H1 (cell line): ENCODE measurements at regions not wholly inside any gene's neighbourhood (a gene's known extent, or its start where the extent isn't known, plus 50 kb on each side); places are given as distances from the start of the nearest gene placed in this dataset.

Experiments
- CTCF ChIA-PET: fragments of 300-600 bp; sonication (Branson Sonifier 250); formaldehyde crosslinking; loops from one replicate; lab custom pipeline; 2021; ENCODE audit not compliant: partially characterized antibody; lab: Charles Lee
- POLR2A ChIA-PET: fragments of 300-600 bp; sonication (Branson Sonifier 250); formaldehyde crosslinking; loops from one replicate; lab custom pipeline; 2021; ENCODE audit warnings: inconsistent platforms; ENCODE audit not compliant: partially characterized antibody; lab: Charles Lee
- DNase-seq, 2 experiments: peaks; one replicate each; pipeline versions ENCODE4 v3.0.0 to v3.0.0-alpha.2; 2010 to 2022; ENCODE audit warnings: low spot score in 2 of 2, low read depth in 1 of 2, mixed read lengths in 1 of 2
- FAIRE-seq: peaks from 2 replicates; lab custom pipeline; 2011; peaks lifted over from hg19 to GRCh38; lab: Jason Lieb, UNC
- H2AFZ ChIP-seq: 2 replicates; pipeline ENCODE4 v1.8.1; 2012; ENCODE audit warnings: low read length, inconsistent platforms
- H2AK5ac ChIP-seq: 2 replicates; pipeline ENCODE4 v1.6.1; 2013; ENCODE audit warnings: low read depth, low read length
- H2BK120ac ChIP-seq: replicated peaks from 2 replicates; pipeline ENCODE3; 2013; ENCODE audit warnings: low read depth, low read length, inconsistent platforms
- H2BK12ac ChIP-seq: 2 replicates; pipeline ENCODE4 v1.6.1; 2013; ENCODE audit warnings: low read depth, low read length
- H2BK15ac ChIP-seq: 2 replicates; pipeline ENCODE4 v1.6.1; 2013; ENCODE audit warnings: low read length
- H2BK20ac ChIP-seq: 2 replicates; pipeline ENCODE4 v1.6.1; 2013; ENCODE audit warnings: low read length
- H2BK5ac ChIP-seq: 2 replicates; pipeline ENCODE4 v1.6.1; 2013; ENCODE audit warnings: low read depth, low read length
- H3K14ac ChIP-seq: 2 replicates; pipeline ENCODE4 v1.6.1; 2013; ENCODE audit warnings: inconsistent platforms; ENCODE audit not compliant: insufficient read length
- H3K18ac ChIP-seq: 2 replicates; pipeline ENCODE4 v1.6.1; 2013; ENCODE audit warnings: low read length; ENCODE audit errors: extremely low read depth
- H3K23ac ChIP-seq: 2 replicates; pipeline ENCODE4 v1.6.1; 2013; ENCODE audit warnings: inconsistent platforms; ENCODE audit not compliant: insufficient read length
- H3K23me2 ChIP-seq: 2 replicates; pipeline ENCODE4 v1.6.1; 2013; ENCODE audit warnings: low read depth, low read length
- H3K27ac ChIP-seq: 2 replicates; pipeline ENCODE4 v1.6.1; 2011; ENCODE audit warnings: low read depth, low read length, inconsistent platforms
- H3K27me3 ChIP-seq, 4 experiments: replicated peaks in 1 of 4; 1 replicate in 1 of 4; 2 replicates in 3 of 4; pipeline versions ENCODE4 v1.6.1 to v1.8.1; 2011 to 2013; ENCODE audit warnings: low read length in 3 of 4, mild to moderate bottlenecking in 3 of 4, inconsistent platforms in 2 of 4, mixed read lengths in 2 of 4, moderate library complexity in 1 of 4; ENCODE audit not compliant: control insufficient read depth in 3 of 4, insufficient read depth in 3 of 4; ENCODE audit errors: extremely low read depth in 1 of 4
- H3K36me3 ChIP-seq, 4 experiments: 2 replicates each; pipeline versions ENCODE4 v1.6.1 to v1.8.1; 2011 to 2013; ENCODE audit warnings: mild to moderate bottlenecking in 4 of 4, low read length in 3 of 4, moderate library complexity in 2 of 4, control low read depth in 1 of 4, inconsistent platforms in 1 of 4; ENCODE audit not compliant: insufficient read depth in 4 of 4, control insufficient read depth in 2 of 4
- H3K4ac ChIP-seq: replicated peaks from 2 replicates; pipeline ENCODE3; 2013; ENCODE audit warnings: low read length, low read depth, mixed read lengths, inconsistent platforms; ENCODE audit not compliant: insufficient read length
- H3K4me1 ChIP-seq, 4 experiments: replicated peaks in 1 of 4; 1 replicate in 1 of 4; 2 replicates in 3 of 4; pipeline versions ENCODE4 v1.6.1 to v1.8.1; 2011 to 2013; ENCODE audit warnings: low read length in 3 of 4, inconsistent platforms in 2 of 4, mixed read lengths in 1 of 4; ENCODE audit not compliant: insufficient read depth in 4 of 4, control insufficient read depth in 3 of 4
- H3K4me2 ChIP-seq, 2 experiments: 2 replicates each; pipeline versions ENCODE4 v1.6.1 to v1.8.1; 2011 to 2013; ENCODE audit warnings: low read depth in 2 of 2, low read length in 2 of 2, control low read depth in 1 of 2, inconsistent platforms in 1 of 2, mild to moderate bottlenecking in 1 of 2; ENCODE audit not compliant: insufficient read depth in 1 of 2
- H3K4me3 ChIP-seq, 4 experiments: fragments of 200-600, 300-600 bp in 1 of 4; sonication (generic), shearing (Covaris generic), sonication (Bioruptor Twin) in 1 of 4; 2 replicates each; pipeline versions ENCODE4 v1.5.1 to v1.8.1; 2011 to 2016; ENCODE audit warnings: low read length in 4 of 4, low read depth in 3 of 4, control low read depth in 2 of 4, inconsistent platforms in 2 of 4, mild to moderate bottlenecking in 2 of 4, mixed read lengths in 1 of 4, moderate library complexity in 1 of 4; ENCODE audit not compliant: insufficient read depth in 2 of 4; ENCODE audit errors: extremely low read depth in 1 of 4
- H3K56ac ChIP-seq: replicated peaks from 2 replicates; pipeline ENCODE3; 2013; ENCODE audit warnings: low read depth, mild to moderate bottlenecking, mixed read lengths, low read length, inconsistent platforms; ENCODE audit not compliant: insufficient read length
- H3K79me1 ChIP-seq: 2 replicates; pipeline ENCODE4 v1.6.1; 2013; ENCODE audit warnings: low read depth, low read length, control low read depth
- H3K79me2 ChIP-seq, 2 experiments: 2 replicates each; pipeline versions ENCODE4 v1.6.1 to v1.8.1; 2012 to 2013; ENCODE audit warnings: low read length in 2 of 2, mild to moderate bottlenecking in 2 of 2, inconsistent platforms in 1 of 2; ENCODE audit not compliant: insufficient read depth in 2 of 2, control insufficient read depth in 1 of 2
- H3K9ac ChIP-seq, 4 experiments: replicated peaks in 1 of 4; 1 replicate in 1 of 4; 2 replicates in 3 of 4; pipeline versions ENCODE4 v1.6.1 to v1.8.1; 2011 to 2013; ENCODE audit warnings: low read depth in 3 of 4, low read length in 3 of 4, control low read depth in 2 of 4, mild to moderate bottlenecking in 2 of 4, moderate library complexity in 2 of 4, inconsistent platforms in 1 of 4; ENCODE audit errors: extremely low read depth in 1 of 4
- H3K9me3 ChIP-seq, 2 experiments: 2 replicates each; pipeline versions ENCODE4 v1.6.1 to v1.8.1; 2012 to 2013; ENCODE audit warnings: mild to moderate bottlenecking in 2 of 2, moderate library complexity in 2 of 2, control low read depth in 1 of 2, inconsistent platforms in 1 of 2, low read depth in 1 of 2, low read length in 1 of 2, mixed read lengths in 1 of 2; ENCODE audit not compliant: insufficient read depth in 2 of 2
- H4K20me1 ChIP-seq, 2 experiments: replicated peaks in 1 of 2; 2 replicates each; pipeline versions ENCODE3 to v1.8.1; 2011 to 2013; ENCODE audit warnings: inconsistent platforms in 2 of 2, low read length in 2 of 2, mild to moderate bottlenecking in 1 of 2; ENCODE audit not compliant: insufficient read depth in 2 of 2, control insufficient read depth in 1 of 2
- H4K5ac ChIP-seq: 2 replicates; pipeline ENCODE4 v1.6.1; 2013; ENCODE audit warnings: low read length, low read depth, mixed read lengths, inconsistent platforms; ENCODE audit not compliant: insufficient read length
- H4K8ac ChIP-seq: 2 replicates; pipeline ENCODE4 v1.8.0; 2013; ENCODE audit warnings: mild to moderate bottlenecking, moderate library complexity, low read length, inconsistent platforms; ENCODE audit not compliant: insufficient read depth; ENCODE audit errors: extremely low read depth
- H4K91ac ChIP-seq: replicated peaks from 2 replicates; pipeline ENCODE3; 2013; ENCODE audit warnings: low read length, mixed read lengths, inconsistent platforms; ENCODE audit not compliant: insufficient read length
- CBX8 ChIP-seq: fragments of 300-800, 300-1000 bp; sonication (generic); IDR thresholded peaks from 2 replicates; pipeline ENCODE4 v1.7.1; 2016; ENCODE audit warnings: low read depth, low read length, borderline replicate concordance
- CEBPB ChIP-seq: IDR thresholded peaks from 2 replicates; pipeline ENCODE4 v1.6.1; 2012; ENCODE audit warnings: low read depth, low read length
- NRF1 ChIP-seq: IDR thresholded peaks from 2 replicates; pipeline ENCODE4 v1.6.1; 2011; ENCODE audit warnings: mild to moderate bottlenecking, low read depth, low read length, improper control_type of control experiment
- TAF7 ChIP-seq: optimal IDR thresholded peaks from 2 replicates; pipeline ENCODE3; 2011; ENCODE audit warnings: low read depth, mild to moderate bottlenecking, inconsistent platforms, low read length, moderate library complexity, borderline replicate concordance
- WGBS, 2 experiments: shearing (Covaris generic) in 1 of 2; methylation state at CpG; one replicate each; pipeline versions ENCODE4 v1.1.6 to v1.1.7; 2013 to 2015; ENCODE audit warnings: low lambda C conversion rate in 2 of 2, mixed read lengths in 2 of 2, inconsistent platforms in 1 of 2, low coverage in 1 of 2, missing lambda C conversion rate in 1 of 2; ENCODE audit not compliant: insufficient replicate concordance in 2 of 2, insufficient coverage in 1 of 2, insufficient read length in 1 of 2; ENCODE audit errors: extremely low coverage in 1 of 2, missing lambda C conversion rate in 1 of 2; 5-methylcytosine and 5-hydroxymethylcytosine counted together

DNA sequence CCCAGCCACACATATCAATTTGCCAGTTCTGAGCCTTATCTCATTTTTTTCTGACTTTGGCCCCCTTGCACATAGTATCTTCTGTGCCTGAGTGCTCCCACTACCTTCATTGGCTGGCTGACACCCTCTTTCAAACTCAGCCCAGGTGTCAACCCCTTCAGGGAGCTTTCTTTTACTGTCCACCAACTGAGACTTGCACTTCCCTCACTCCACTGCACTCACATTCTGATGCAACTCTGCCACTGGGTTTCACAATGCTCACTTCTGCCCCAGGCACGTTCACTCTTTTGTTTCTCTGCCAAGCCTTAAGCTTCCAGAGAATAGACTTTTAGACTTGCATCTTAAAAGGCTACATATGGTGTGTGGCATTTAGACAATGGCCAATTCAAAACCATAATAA is 101.5 kb upstream of the CBLB start:
- Histone ChIP-seq H2BK20ac (no peak overlapping the region), H3K4me1 (no peaks in the 10 kb centered on the region), H4K91ac (no peak overlapping the region), H2AK5ac (no peak overlapping the region), H3K27me3 (no peaks in the 10 kb centered on the region), H2BK12ac (no peak overlapping the region), H3K23me2 (no peaks in the 10 kb centered on the region), H3K79me2 (no peaks in the 10 kb centered on the region), H3K27ac (no peak overlapping the region), H2BK5ac (no peak overlapping the region), H3K4ac (no peak overlapping the region), H3K56ac (no peak overlapping the region), H3K9me3 (peaks cover 7 to 17% of the 10 kb centered on the region in 2 experiments; a peak in 2 of 4 replicates), H3K23ac (no peak overlapping the region), H3K79me1 (no peaks in the 10 kb centered on the region), H2AFZ (no peak overlapping the region), H3K36me3 (no peaks in the 10 kb centered on the region), H4K8ac (no peak overlapping the region), H2BK15ac (no peak overlapping the region), H3K14ac (no peak overlapping the region), H3K9ac (no peak overlapping the region), H2BK120ac (no peak overlapping the region), H3K18ac (no peak overlapping the region), H3K4me3 (no peak overlapping the region), H4K5ac (no peak overlapping the region), H4K20me1 (no peaks in the 10 kb centered on the region), H3K4me2 (no peak overlapping the region)
- ChIA-PET CTCF (interaction anchor here (1.1 kb wide), 1 partner anchor 154 kb away, joined by 3 read pairs; no protein-coding TSS in a partner anchor), POLR2A (no interaction called here)
- DNase-seq: no peak
- 73% methylated on average over 1 of the region's 1 CpG; no CpG with 5 or more reads in 1 of the 2 experiments for WGBS, 2 experiments
- no peak for FAIRE-seq
- TF ChIP-seq CBX8: no peak
- 0 out of 2 replicates have a peak, but pooled peaks have one; percentile 3 for TF ChIP-seq CEBPB
- no peak for TF ChIP-seq TAF7
- no peak for TF ChIP-seq NRF1
